Endodermal cell (in vitro differentiated cells): ENCODE measurements at regions not wholly inside any gene's neighbourhood (a gene's known extent, or its start where the extent isn't known, plus 50 kb on each side); places are given as distances from the start of the nearest gene placed in this dataset.

Experiments used
- DNase-seq: peaks from one replicate; pipeline ENCODE4 v3.0.0-alpha.2; 2017
- H3K27ac ChIP-seq: 2 replicates; pipeline ENCODE4 v1.5.1; 2013; ENCODE audit warnings: mild to moderate bottlenecking, low read depth, low read length, moderate library complexity
- H3K27me3 ChIP-seq: 2 replicates; pipeline ENCODE4 v1.6.1; 2013; ENCODE audit warnings: mild to moderate bottlenecking, low read length, moderate library complexity; ENCODE audit not compliant: insufficient read depth, control insufficient read depth, poor library complexity, severe bottlenecking
- H3K36me3 ChIP-seq: 2 replicates; pipeline ENCODE4 v1.7.0; 2013; ENCODE audit warnings: mild to moderate bottlenecking, low read length, moderate library complexity; ENCODE audit not compliant: control insufficient read depth, insufficient read depth
- H3K4me1 ChIP-seq: one replicate; pipeline ENCODE4 v1.7.0; 2013; ENCODE audit warnings: low read length; ENCODE audit not compliant: control insufficient read depth, insufficient read depth
- H3K4me3 ChIP-seq: 2 replicates; pipeline ENCODE4 v1.5.1; 2013; ENCODE audit warnings: mild to moderate bottlenecking, low read length, moderate library complexity
- H3K9ac ChIP-seq: 2 replicates; pipeline ENCODE4 v1.6.1; 2013; ENCODE audit warnings: mild to moderate bottlenecking, low read length, moderate library complexity; ENCODE audit not compliant: poor library complexity, severe bottlenecking; ENCODE audit errors: extremely low read depth
- H3K9me3 ChIP-seq: 2 replicates; pipeline ENCODE4 v1.6.1; 2013; ENCODE audit warnings: mild to moderate bottlenecking, low read length, moderate library complexity; ENCODE audit not compliant: control insufficient read depth
- H3K27ac Mint-ChIP-seq: 2 replicates; pipeline ENCODE4 v1.8.0; 2020; ENCODE audit warnings: mixed read lengths
- H3K27me3 Mint-ChIP-seq: 2 replicates; pipeline ENCODE4 v1.8.0; 2021; ENCODE audit warnings: mild to moderate bottlenecking, mixed read lengths; ENCODE audit not compliant: insufficient read depth
- H3K36me3 Mint-ChIP-seq: 2 replicates; pipeline ENCODE4 v1.8.0; 2020; ENCODE audit warnings: low read depth, mixed read lengths
- H3K4me1 Mint-ChIP-seq: 2 replicates; pipeline ENCODE4 v1.8.0; 2020; ENCODE audit warnings: mixed read lengths
- H3K4me3 Mint-ChIP-seq: 2 replicates; pipeline ENCODE4 v1.8.0; 2020; ENCODE audit warnings: mild to moderate bottlenecking, moderate library complexity, mixed read lengths
- H3K9me3 Mint-ChIP-seq: 2 replicates; pipeline ENCODE4 v1.8.0; 2020; ENCODE audit warnings: mild to moderate bottlenecking, mixed read lengths
- CTCF ChIP-seq: fragments of 200-600 bp; sonication (generic); conservative IDR thresholded peaks from 2 replicates; pipeline ENCODE4 v1.5.0; 2021; ENCODE audit warnings: antibody characterized with exemption, mild to moderate bottlenecking
- WGBS, 2 experiments: methylation state at CpG; one replicate each; pipeline versions ENCODE4 v1.1.5 to v1.1.7; 2013; ENCODE audit warnings: missing lambda C conversion rate in 2 of 2, mixed read lengths in 1 of 2; ENCODE audit not compliant: insufficient coverage in 1 of 2, insufficient read length in 1 of 2; 5-methylcytosine and 5-hydroxymethylcytosine counted together

- no peak overlapping the region for H3K4me3 ChIP-seq
- H3K9me3 ChIP-seq = no peaks in the 10 kb centered on the region
- WGBS, 2 experiments = 94 to 98% methylated on average over 2 of the region's 2 CpGs
- Mint-ChIP-seq H3K9me3 (no peaks in the 10 kb centered on the region), H3K36me3 (no peaks in the 10 kb centered on the region), H3K27ac (no peak overlapping the region), H3K27me3 (no peaks in the 10 kb centered on the region), H3K4me3 (no peak overlapping the region), H3K4me1 (no peaks in the 10 kb centered on the region)
- no peak for DNase-seq
- H3K9ac ChIP-seq = no peak overlapping the region
- no peaks in the 10 kb centered on the region for H3K4me1 ChIP-seq
- H3K27ac ChIP-seq = no peak overlapping the region
- no peak for TF ChIP-seq CTCF
- H3K36me3 ChIP-seq = no peaks in the 10 kb centered on the region
- H3K27me3 ChIP-seq = no peaks in the 10 kb centered on the region
Measured at GRCh38 chr5:27594141-27594540, 555.8 kb upstream of the CDH9 start.

GRCh38 chr5:27592231-27592630 is 553.8 kb upstream of the CDH9 start:
- no peak for DNase-seq
- Histone ChIP-seq H3K4me1 (no peaks in the 10 kb centered on the region), H3K36me3 (no peaks in the 10 kb centered on the region), H3K9me3 (no peaks in the 10 kb centered on the region), H3K27ac (no peak overlapping the region), H3K9ac (no peak overlapping the region), H3K4me3 (no peak overlapping the region), H3K27me3 (no peaks in the 10 kb centered on the region)
- Mint-ChIP-seq H3K27ac (no peak overlapping the region), H3K4me1 (no peaks in the 10 kb centered on the region), H3K36me3 (no peaks in the 10 kb centered on the region), H3K27me3 (no peaks in the 10 kb centered on the region), H3K4me3 (no peak overlapping the region), H3K9me3 (no peaks in the 10 kb centered on the region)
- WGBS, 2 experiments = no CpG with 5 or more reads among the region's 1 CpG
- TF ChIP-seq CTCF = no peak

GRCh38 chr5:27590503-27590902 is 552.1 kb upstream of the CDH9 start:
- no peak overlapping the region for H3K9ac ChIP-seq
- no peak overlapping the region for H3K27ac ChIP-seq
- Mint-ChIP-seq H3K4me3 (no peak overlapping the region), H3K27ac (no peak overlapping the region), H3K27me3 (no peaks in the 10 kb centered on the region), H3K36me3 (no peaks in the 10 kb centered on the region), H3K9me3 (no peaks in the 10 kb centered on the region), H3K4me1 (no peaks in the 10 kb centered on the region)
- H3K9me3 ChIP-seq = no peaks in the 10 kb centered on the region
- H3K4me3 ChIP-seq = no peak overlapping the region
- no peak for TF ChIP-seq CTCF
- WGBS, 2 experiments = 92 to 100% methylated on average over 2 to 6 of the region's 6 CpGs
- H3K4me1 ChIP-seq = no peaks in the 10 kb centered on the region
- DNase-seq = peak; percentile 41
- no peaks in the 10 kb centered on the region for H3K27me3 ChIP-seq
- H3K36me3 ChIP-seq = no peaks in the 10 kb centered on the region
